Karpas-422 (cell line): ENCODE measurements at regions not wholly inside any gene's neighbourhood (a gene's known extent, or its start where the extent isn't known, plus 50 kb on each side); places are given as distances from the start of the nearest gene placed in this dataset.
"Not testable (repeated sequence)": the region's sequence is repeated elsewhere in the genome, so short reads cannot be mapped to it uniquely, and the experiment has no call there.

Source experiments
- DNase-seq: peaks from one replicate; pipeline ENCODE4 v3.0.0-alpha.2; 2015
- H2AFZ ChIP-seq: fragments of 200-600 bp; sonication (generic); 2 replicates; pipeline ENCODE4 v1.6.1; 2014; ENCODE audit warnings: antibody characterized with exemption, low read length, mixed read lengths
- H3K27ac ChIP-seq: fragments of 200-600 bp; sonication (generic); 2 replicates; pipeline ENCODE4 v1.5.1; 2014; ENCODE audit warnings: mild to moderate bottlenecking, low read length, moderate library complexity
- H3K27me3 ChIP-seq: fragments of 200-600 bp; sonication (generic); 2 replicates; pipeline ENCODE4 v1.6.1; 2014; ENCODE audit warnings: low read length, mixed read lengths
- H3K36me3 ChIP-seq: fragments of 200-600 bp; sonication (generic); 2 replicates; pipeline ENCODE4 v1.6.1; 2014; ENCODE audit warnings: low read length, mixed read lengths; ENCODE audit not compliant: insufficient read depth
- H3K4me1 ChIP-seq: fragments of 200-600 bp; sonication (generic); 2 replicates; pipeline ENCODE4 v1.6.1; 2014; ENCODE audit warnings: mild to moderate bottlenecking, low read length, mixed read lengths
- H3K4me2 ChIP-seq: fragments of 200-600 bp; sonication (generic); 2 replicates; pipeline ENCODE4 v1.6.1; 2014; ENCODE audit warnings: low read length, low read depth, mild to moderate bottlenecking; ENCODE audit not compliant: poor library complexity, severe bottlenecking
- H3K4me3 ChIP-seq: fragments of 200-600 bp; sonication (generic); 2 replicates; pipeline ENCODE4 v1.5.1; 2014; ENCODE audit warnings: mild to moderate bottlenecking, antibody characterized with exemption, low read length, mixed read lengths
- H3K79me2 ChIP-seq: fragments of 200-600 bp; sonication (generic); 2 replicates; pipeline ENCODE4 v1.6.1; 2014; ENCODE audit warnings: mild to moderate bottlenecking, low read length, mixed read lengths
- H3K9ac ChIP-seq: fragments of 200-600 bp; sonication (generic); 2 replicates; pipeline ENCODE4 v1.6.0; 2014; ENCODE audit warnings: low read length
- H3K9me2 ChIP-seq: fragments of 200-600 bp; sonication (generic), shearing (Covaris generic); replicated peaks from 2 replicates; pipeline ENCODE4 v1.6.0; 2014; ENCODE audit warnings: mild to moderate bottlenecking, low read length, moderate library complexity; ENCODE audit not compliant: insufficient read depth
- H3K9me3 ChIP-seq: fragments of 300-700, 200-600 bp; sonication (generic); 2 replicates; pipeline ENCODE4 v1.6.1; 2014; ENCODE audit warnings: low read length, mixed read lengths
- H4K20me1 ChIP-seq: fragments of 200-600 bp; sonication (generic); 2 replicates; pipeline ENCODE4 v1.6.1; 2014; ENCODE audit warnings: mild to moderate bottlenecking, antibody characterized with exemption, low read length, low read depth; ENCODE audit not compliant: insufficient read depth

DNA sequence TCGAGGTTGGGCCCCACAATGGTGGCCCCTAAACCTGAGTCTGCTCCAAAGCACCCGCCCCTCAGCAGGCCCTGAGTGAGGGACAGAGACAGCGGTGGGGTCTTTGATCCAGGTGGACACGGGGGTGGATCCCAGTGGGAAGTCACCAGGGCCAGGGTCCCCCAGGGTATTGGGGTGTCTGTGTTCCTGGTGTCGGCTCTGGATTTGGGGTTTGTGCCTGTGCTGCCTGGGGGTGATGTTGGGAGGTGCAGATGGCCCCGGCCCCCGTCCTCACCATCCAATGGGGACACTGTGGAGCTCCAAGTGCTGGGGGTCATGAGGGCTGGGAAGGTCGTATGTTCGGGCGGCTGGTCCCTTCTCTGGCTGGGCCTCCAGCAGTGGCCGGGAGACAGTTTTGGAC, 354.2 kb downstream of the TMEM121 start:
- Histone ChIP-seq H3K9me3 (no peaks in the 10 kb centered on the region), H2AFZ (no peak overlapping the region), H3K27ac (no peak overlapping the region), H3K9me2 (no peaks in the 10 kb centered on the region), H3K79me2 (no peaks in the 10 kb centered on the region), H3K4me2 (no peak overlapping the region), H3K27me3 (no peaks in the 10 kb centered on the region), H3K9ac (no peak overlapping the region), H3K4me3 (no peak overlapping the region), H3K4me1 (no peaks in the 10 kb centered on the region), H3K36me3 (no peaks in the 10 kb centered on the region), H4K20me1 (no peaks in the 10 kb centered on the region)
- no peak for DNase-seq

DNA sequence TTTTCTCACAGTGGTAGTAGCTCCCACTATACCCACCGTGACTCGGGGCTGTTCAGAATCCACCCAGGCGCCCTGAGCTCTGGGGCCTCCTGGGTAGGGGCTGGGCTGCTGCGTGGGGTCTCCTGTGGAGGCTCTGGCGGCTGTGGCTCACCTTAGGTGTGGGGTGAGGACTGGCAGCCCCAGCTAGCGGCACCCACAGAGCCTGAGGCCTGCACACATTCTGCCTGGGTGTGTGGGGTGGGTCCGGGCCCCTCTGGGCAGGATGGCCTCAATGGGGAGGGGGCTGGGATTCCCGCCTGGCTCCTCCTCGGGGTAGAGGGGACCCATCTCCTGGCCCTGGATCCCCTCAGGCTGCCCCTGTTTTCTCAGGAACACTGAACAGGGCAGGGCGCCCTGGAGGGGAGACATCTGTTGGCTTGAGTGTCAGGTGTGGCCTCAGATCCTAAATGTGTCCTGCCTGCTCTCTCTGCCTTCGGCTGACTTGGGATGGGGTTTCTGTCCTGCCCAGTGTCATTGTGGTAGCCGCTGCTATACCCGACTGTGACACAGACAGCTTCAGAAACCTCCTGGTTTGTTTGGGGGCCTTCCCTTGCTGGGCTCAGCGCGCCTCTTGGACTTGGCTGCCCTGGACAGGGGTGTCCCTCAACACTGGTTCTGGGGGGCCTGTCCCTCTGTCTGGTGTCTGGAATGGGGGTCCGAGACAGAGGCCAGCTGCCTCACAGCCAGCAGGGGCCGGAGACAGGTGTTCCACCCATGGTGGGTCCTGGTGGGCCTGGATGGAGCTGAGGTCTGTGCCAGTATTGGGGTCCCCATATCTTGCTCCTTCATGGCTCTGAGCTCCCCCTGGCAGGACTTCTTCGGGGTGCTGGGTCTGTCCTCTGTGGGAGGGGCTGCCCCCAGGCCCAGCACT, 354.9 kb downstream of the TMEM121 start:
- Histone ChIP-seq H2AFZ (no peak overlapping the region), H3K4me3 (no peak overlapping the region), H3K36me3 (no peaks in the 10 kb centered on the region), H3K27me3 (no peaks in the 10 kb centered on the region), H3K9me3 (no peaks in the 10 kb centered on the region), H3K4me1 (no peaks in the 10 kb centered on the region), H3K9ac (no peak overlapping the region), H3K27ac (no peak overlapping the region), H3K79me2 (no peaks in the 10 kb centered on the region), H3K9me2 (no peaks in the 10 kb centered on the region), H4K20me1 (no peaks in the 10 kb centered on the region), H3K4me2 (no peak overlapping the region)
- no peak for DNase-seq

DNA sequence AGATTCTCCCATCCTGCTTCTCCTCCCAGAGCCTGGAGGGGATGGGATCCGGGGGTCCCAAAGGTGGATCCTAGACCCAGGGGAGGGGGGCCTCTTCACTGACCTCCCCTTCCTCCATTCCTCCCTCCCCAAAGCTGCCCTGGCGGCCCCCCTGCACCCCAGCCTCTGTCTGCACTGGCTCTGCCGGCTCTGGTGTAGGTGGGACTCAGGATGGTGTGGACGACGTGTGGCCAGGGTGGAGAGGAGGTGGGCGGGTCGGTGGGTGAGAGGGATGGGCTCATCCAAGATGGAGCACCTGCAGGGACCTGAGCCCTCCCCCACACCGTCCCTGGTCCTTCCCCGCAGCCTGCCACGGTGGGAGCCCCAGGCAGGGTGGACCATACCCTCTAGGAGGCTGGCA, 355.6 kb downstream of the TMEM121 start:
- H3K79me2 ChIP-seq, H3K36me3 ChIP-seq, DNase-seq, H4K20me1 ChIP-seq, H3K9me3 ChIP-seq, H3K27me3 ChIP-seq, H3K9me2 ChIP-seq, H3K4me2 ChIP-seq, H3K9ac ChIP-seq, H3K4me3 ChIP-seq, H2AFZ ChIP-seq, H3K4me1 ChIP-seq, H3K27ac ChIP-seq: not testable (repeated sequence)

DNA sequence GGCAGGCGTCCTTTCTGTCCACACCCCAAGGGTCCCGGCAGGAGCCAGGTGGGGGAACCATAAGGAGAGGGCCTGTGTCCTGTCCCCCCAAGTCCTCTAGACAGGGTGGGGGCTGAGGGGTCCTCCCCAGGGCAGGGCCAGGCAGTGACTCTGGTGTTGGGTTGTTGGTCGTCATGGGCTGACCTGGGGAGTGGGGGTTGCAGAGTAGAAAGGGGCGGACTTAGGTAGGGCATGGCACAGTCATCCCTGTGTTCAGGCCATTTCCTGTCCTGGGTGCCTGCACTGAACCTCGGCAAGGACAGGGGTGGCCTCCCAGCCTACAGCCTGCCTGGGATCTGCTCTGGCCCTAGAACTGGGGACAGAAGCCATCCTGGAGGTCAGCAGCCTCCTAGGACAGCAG, 356.2 kb downstream of the TMEM121 start:
- no peak overlapping the region for H3K4me3 ChIP-seq
- H2AFZ ChIP-seq: no peak overlapping the region
- no peaks in the 10 kb centered on the region for H3K9me2 ChIP-seq
- DNase-seq: no peak
- no peaks in the 10 kb centered on the region for H3K27me3 ChIP-seq
- H3K9me3 ChIP-seq: no peaks in the 10 kb centered on the region
- H3K36me3 ChIP-seq: no peaks in the 10 kb centered on the region
- H3K4me1 ChIP-seq: no peaks in the 10 kb centered on the region
- H4K20me1 ChIP-seq: no peaks in the 10 kb centered on the region
- no peak overlapping the region for H3K27ac ChIP-seq
- H3K9ac ChIP-seq: no peak overlapping the region
- H3K79me2 ChIP-seq: no peaks in the 10 kb centered on the region
- H3K4me2 ChIP-seq: no peak overlapping the region

DNA sequence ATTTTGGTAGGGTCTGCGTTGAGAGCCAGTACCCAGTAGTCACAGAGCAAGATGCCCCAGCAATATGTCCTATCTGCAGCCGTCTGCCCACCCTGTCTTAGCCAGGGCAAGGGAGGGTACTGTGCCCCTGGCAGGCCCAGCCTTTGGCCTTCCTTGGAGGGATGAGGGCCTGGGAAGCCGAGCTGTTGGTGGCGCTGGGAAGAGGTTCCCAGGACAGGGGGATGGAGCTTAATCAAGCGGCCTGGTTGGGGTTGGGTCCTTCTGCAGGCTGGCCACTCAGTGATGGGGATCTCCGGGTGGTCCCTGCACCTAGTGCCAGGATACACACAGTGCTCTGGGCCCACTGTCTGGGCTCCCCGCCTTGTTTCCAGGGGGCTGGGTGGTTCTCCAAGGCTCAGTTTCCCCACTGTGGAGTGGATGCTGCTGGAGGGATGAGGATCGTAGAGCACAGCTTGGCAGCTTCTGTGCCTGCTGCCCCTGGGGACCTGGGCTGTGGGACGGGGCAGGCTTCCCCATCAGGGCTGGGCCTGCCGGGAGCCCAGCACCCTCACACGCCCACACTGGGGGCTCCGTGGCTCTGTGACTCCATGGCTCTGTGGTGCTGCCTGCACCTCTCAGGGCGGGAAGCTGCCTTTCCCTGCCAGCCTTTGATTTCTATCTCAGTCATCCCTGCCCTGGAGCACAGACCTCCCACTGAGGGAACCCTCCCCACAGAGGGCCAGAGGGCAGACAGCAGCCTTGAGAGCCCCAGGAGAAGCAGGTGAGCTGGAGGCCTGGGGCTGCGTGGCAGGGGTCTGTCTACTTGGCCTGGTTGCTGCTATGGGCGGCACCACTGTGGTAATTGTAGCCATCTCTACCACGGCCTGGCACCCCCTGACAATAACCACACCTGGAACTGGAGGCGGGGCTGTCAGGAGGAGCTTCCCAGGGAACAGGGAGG, 357.0 kb downstream of the TMEM121 start:
- no peaks in the 10 kb centered on the region for H3K9me3 ChIP-seq
- H3K79me2 ChIP-seq: no peaks in the 10 kb centered on the region
- no peak overlapping the region for H3K4me2 ChIP-seq
- H2AFZ ChIP-seq: no peak overlapping the region
- no peaks in the 10 kb centered on the region for H3K27me3 ChIP-seq
- H3K4me1 ChIP-seq: no peaks in the 10 kb centered on the region
- H3K36me3 ChIP-seq: no peaks in the 10 kb centered on the region
- no peak overlapping the region for H3K4me3 ChIP-seq
- no peak for DNase-seq
- no peak overlapping the region for H3K27ac ChIP-seq
- no peak overlapping the region for H3K9ac ChIP-seq
- H3K9me2 ChIP-seq: no peaks in the 10 kb centered on the region
- H4K20me1 ChIP-seq: no peaks in the 10 kb centered on the region

DNA sequence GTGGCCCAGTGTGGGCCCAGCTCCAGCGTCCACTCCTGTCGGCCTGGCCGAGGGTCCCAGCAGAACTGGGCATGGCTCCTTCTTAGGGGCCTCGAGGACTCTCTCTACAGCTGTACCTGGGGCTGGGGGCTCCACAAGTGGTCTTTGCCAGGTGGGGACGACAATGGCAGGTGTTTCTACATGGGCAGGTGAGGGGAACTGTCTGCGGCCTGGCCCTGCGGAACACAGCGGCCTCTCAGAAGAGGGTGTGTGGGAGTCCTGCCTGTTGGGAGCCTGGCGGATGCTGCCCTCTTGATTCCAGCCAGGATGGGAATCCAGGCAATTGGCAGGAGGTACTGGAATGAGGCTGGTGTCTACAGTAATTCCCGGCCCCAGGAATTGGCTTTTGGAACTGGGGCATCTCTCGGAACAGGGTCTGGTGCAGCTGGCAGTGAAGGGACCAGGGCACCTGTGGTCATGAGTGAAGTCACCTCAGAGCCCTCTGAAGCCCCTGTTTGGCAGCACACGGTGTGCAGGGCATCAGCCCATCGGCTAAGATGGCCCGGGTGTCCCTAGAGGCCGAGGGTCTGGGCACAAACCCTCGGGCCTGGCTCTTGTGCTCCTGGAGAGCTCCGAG, 357.9 kb downstream of the TMEM121 start:
- H3K4me1 ChIP-seq: not testable (repeated sequence)

DNA sequence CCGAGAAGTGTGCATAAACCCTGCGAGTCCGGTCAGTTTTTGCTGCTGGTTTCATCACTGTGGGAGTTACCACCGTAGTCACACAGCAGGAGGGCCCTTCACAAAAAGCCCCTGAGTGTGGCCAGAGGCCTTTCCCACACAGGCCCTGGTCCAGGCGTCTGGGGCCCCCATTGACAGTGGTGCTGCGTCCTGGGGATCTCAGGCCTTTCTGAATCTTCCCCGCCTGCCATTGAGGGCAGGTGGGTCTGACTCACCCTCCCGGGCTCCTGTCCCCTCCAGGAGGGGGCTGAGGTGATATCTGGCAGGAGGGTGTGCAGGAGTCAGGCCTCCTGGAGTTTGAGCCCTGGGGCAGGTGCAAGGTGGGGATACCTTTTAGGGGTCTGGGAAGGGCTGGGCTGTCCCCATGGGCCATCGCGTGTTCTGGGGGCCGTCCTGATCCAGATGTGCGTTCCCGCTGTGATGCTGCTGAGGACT, 358.5 kb downstream of the TMEM121 start:
- Histone ChIP-seq H3K36me3 (no peaks in the 10 kb centered on the region), H3K9ac (no peak overlapping the region), H3K27me3 (no peaks in the 10 kb centered on the region), H3K4me1 (no peaks in the 10 kb centered on the region), H4K20me1 (no peaks in the 10 kb centered on the region), H3K79me2 (no peaks in the 10 kb centered on the region), H2AFZ (no peak overlapping the region), H3K4me3 (no peak overlapping the region), H3K27ac (no peak overlapping the region), H3K4me2 (no peak overlapping the region), H3K9me3 (no peaks in the 10 kb centered on the region), H3K9me2 (no peaks in the 10 kb centered on the region)
- no peak for DNase-seq

More for the DNA sequence above, 357.9 kb downstream of the TMEM121 start:
- not testable (repeated sequence) for H3K4me2 ChIP-seq, H3K4me3 ChIP-seq, H3K27me3 ChIP-seq, H3K36me3 ChIP-seq, DNase-seq, H3K9ac ChIP-seq, H4K20me1 ChIP-seq, H3K79me2 ChIP-seq, H2AFZ ChIP-seq, H3K9me3 ChIP-seq, H3K9me2 ChIP-seq, H3K27ac ChIP-seq
